Astrocyte (in vitro differentiated cells and primary cell): ENCODE measurements at regions not wholly inside any gene's neighbourhood (a gene's known extent, or its start where the extent isn't known, plus 50 kb on each side); places are given as distances from the start of the nearest gene placed in this dataset.

Experiments used
- DNase-seq: peaks from one replicate; pipeline ENCODE4 v3.0.0-alpha.2; 2010; ENCODE audit warnings: low read depth
- FAIRE-seq: peaks from 2 replicates; lab custom pipeline; 2011; peaks lifted over from hg19 to GRCh38; lab: Jason Lieb, UNC
- H2AFZ ChIP-seq: 2 replicates; pipeline ENCODE4 v1.6.0; 2012; ENCODE audit warnings: low read depth, low read length, inconsistent platforms
- H3K27ac ChIP-seq: 2 replicates; pipeline ENCODE4 v1.5.1; 2011; ENCODE audit warnings: low read depth, low read length, inconsistent platforms
- H3K27me3 ChIP-seq: 2 replicates; pipeline ENCODE4 v1.6.0; 2011; ENCODE audit warnings: low read length, inconsistent platforms; ENCODE audit not compliant: insufficient read depth
- H3K36me3 ChIP-seq: 2 replicates; pipeline ENCODE4 v1.5.1; 2011; ENCODE audit warnings: low read length, inconsistent platforms; ENCODE audit not compliant: insufficient read depth
- H3K4me1 ChIP-seq: 2 replicates; pipeline ENCODE4 v1.5.1; 2011; ENCODE audit warnings: low read length, inconsistent platforms; ENCODE audit not compliant: insufficient read depth
- H3K4me2 ChIP-seq: 2 replicates; pipeline ENCODE4 v1.6.0; 2012; ENCODE audit warnings: low read length, inconsistent platforms
- H3K4me3 ChIP-seq: 2 replicates; pipeline ENCODE4 v1.5.1; 2011; ENCODE audit warnings: low read depth, mild to moderate bottlenecking, low read length, inconsistent platforms; ENCODE audit not compliant: insufficient read depth
- H3K79me2 ChIP-seq: 2 replicates; pipeline ENCODE4 v1.6.0; 2012; ENCODE audit warnings: mild to moderate bottlenecking, low read length, inconsistent platforms; ENCODE audit not compliant: insufficient read depth
- H3K9ac ChIP-seq: 2 replicates; pipeline ENCODE4 v1.6.0; 2012; ENCODE audit warnings: mild to moderate bottlenecking, low read length, inconsistent platforms
- H3K9me3 ChIP-seq: 2 replicates; pipeline ENCODE4 v1.5.1; 2012; ENCODE audit warnings: low read depth, mild to moderate bottlenecking, low read length, inconsistent platforms; ENCODE audit not compliant: insufficient read depth
- H4K20me1 ChIP-seq: 2 replicates; pipeline ENCODE4 v1.6.0; 2012; ENCODE audit warnings: low read length, inconsistent platforms; ENCODE audit not compliant: insufficient read depth
- H3K27ac Mint-ChIP-seq: one replicate; pipeline ENCODE4 v1.8.0; 2021; ENCODE audit warnings: mild to moderate bottlenecking, mixed read lengths; ENCODE audit not compliant: unreplicated experiment
- H3K27me3 Mint-ChIP-seq: one replicate; pipeline ENCODE4 v1.8.0; 2021; ENCODE audit warnings: low read depth, mixed read lengths; ENCODE audit not compliant: unreplicated experiment
- H3K36me3 Mint-ChIP-seq: one replicate; pipeline ENCODE4 v1.8.0; 2021; ENCODE audit warnings: low read depth, mixed read lengths; ENCODE audit not compliant: unreplicated experiment
- H3K4me1 Mint-ChIP-seq: one replicate; pipeline ENCODE4 v1.8.0; 2021; ENCODE audit warnings: low read depth, mixed read lengths; ENCODE audit not compliant: unreplicated experiment
- H3K4me3 Mint-ChIP-seq: one replicate; pipeline ENCODE4 v1.8.0; 2021; ENCODE audit warnings: mild to moderate bottlenecking, moderate library complexity, mixed read lengths; ENCODE audit not compliant: unreplicated experiment
- H3K9me3 Mint-ChIP-seq: one replicate; pipeline ENCODE4 v1.8.0; 2021; ENCODE audit warnings: mild to moderate bottlenecking, mixed read lengths; ENCODE audit not compliant: unreplicated experiment
- EZH2 ChIP-seq: IDR thresholded peaks from 2 replicates; pipeline ENCODE4 v1.6.1; 2012; ENCODE audit warnings: mild to moderate bottlenecking, low read length, inconsistent platforms; ENCODE audit not compliant: insufficient read depth
- TF ChIP-seq, protein P1 (sequence below): IDR thresholded peaks from 2 replicates; pipeline ENCODE4 v1.5.1; 2011; ENCODE audit warnings: low read depth, mild to moderate bottlenecking, inconsistent platforms, low read length, moderate library complexity; ENCODE audit not compliant: insufficient read depth

DNA sequence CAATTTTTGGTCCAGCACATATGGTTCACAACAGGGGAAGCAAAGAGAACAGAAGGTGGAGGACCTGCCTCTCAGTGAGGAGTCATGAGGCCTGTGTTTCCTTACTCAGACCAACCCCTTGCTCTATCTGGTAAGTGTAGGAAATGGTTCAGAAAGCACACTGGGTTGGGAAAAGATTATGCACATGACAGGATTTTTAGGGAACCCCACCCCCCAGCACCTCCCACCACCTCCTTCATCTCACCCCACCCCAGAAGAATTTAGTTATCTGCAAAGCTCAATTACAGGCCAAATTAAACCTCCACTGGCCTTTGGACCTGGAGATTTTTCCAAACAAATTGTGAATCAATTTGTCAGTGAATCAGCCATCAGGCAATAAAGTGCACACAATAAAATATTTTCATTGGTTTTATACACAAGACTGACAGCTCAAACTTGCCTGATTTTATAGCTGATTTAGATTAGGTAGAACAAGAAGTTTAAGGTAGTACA, 132.8 kb downstream of the DACT1 start:
- Histone ChIP-seq H3K79me2 (no peaks in the 10 kb centered on the region), H4K20me1 (no peaks in the 10 kb centered on the region), H3K9me3 (no peaks in the 10 kb centered on the region), H3K4me3 (no peak overlapping the region), H3K4me2 (no peak overlapping the region), H3K9ac (no peak overlapping the region), H3K4me1 (no peaks in the 10 kb centered on the region), H3K27me3 (no peaks in the 10 kb centered on the region), H3K27ac (no peak overlapping the region), H3K36me3 (no peaks in the 10 kb centered on the region), H2AFZ (no peak overlapping the region)
- Mint-ChIP-seq H3K9me3 (peaks cover 4% of the 10 kb centered on the region), H3K27ac (no peak overlapping the region), H3K4me3 (no peak overlapping the region), H3K27me3 (peaks cover 9% of the 10 kb centered on the region), H3K4me1 (peaks cover 19% of the 10 kb centered on the region), H3K36me3 (no peaks in the 10 kb centered on the region)
- FAIRE-seq (no peak), DNase-seq (no peak)
- TF ChIP-seq EZH2, result no peak
- TF ChIP-seq, protein P1, sequence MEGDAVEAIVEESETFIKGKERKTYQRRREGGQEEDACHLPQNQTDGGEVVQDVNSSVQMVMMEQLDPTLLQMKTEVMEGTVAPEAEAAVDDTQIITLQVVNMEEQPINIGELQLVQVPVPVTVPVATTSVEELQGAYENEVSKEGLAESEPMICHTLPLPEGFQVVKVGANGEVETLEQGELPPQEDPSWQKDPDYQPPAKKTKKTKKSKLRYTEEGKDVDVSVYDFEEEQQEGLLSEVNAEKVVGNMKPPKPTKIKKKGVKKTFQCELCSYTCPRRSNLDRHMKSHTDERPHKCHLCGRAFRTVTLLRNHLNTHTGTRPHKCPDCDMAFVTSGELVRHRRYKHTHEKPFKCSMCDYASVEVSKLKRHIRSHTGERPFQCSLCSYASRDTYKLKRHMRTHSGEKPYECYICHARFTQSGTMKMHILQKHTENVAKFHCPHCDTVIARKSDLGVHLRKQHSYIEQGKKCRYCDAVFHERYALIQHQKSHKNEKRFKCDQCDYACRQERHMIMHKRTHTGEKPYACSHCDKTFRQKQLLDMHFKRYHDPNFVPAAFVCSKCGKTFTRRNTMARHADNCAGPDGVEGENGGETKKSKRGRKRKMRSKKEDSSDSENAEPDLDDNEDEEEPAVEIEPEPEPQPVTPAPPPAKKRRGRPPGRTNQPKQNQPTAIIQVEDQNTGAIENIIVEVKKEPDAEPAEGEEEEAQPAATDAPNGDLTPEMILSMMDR, result no peak

DNA sequence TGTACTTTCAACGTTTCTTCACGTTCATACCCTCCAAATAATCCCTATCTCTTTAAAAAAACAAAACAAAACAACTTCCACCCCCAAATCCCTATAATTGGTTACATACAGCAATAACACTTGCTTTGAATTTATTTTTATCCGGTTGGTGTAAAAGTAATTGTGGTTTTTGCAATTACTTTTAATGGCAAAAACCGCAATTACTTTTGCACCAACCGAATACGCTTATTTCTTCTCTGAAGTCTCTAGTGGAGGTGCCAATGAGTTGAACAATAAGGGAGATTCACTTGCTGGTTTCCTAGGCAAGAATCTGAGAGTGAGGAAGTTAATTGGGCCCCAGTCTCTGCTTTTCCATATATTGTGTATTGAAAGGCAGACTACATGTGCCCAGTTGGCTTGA, 133.3 kb downstream of the DACT1 start:
- no peak overlapping the region for H3K27ac Mint-ChIP-seq
- H3K27me3 Mint-ChIP-seq, result peaks cover 8% of the 10 kb centered on the region
- TF ChIP-seq, protein P1, result no peak
- no peak for TF ChIP-seq EZH2
- H3K4me1 Mint-ChIP-seq, result peaks cover 19% of the 10 kb centered on the region
- FAIRE-seq (no peak), DNase-seq (no peak)
- H3K9ac ChIP-seq, result no peak overlapping the region
- no peak overlapping the region for H2AFZ ChIP-seq
- no peak overlapping the region for H3K4me2 ChIP-seq
- H3K27me3 ChIP-seq, result no peaks in the 10 kb centered on the region
- H3K4me3 ChIP-seq, result no peak overlapping the region
- no peaks in the 10 kb centered on the region for H3K36me3 ChIP-seq
- H3K4me3 Mint-ChIP-seq, result no peak overlapping the region
- H3K9me3 Mint-ChIP-seq, result peaks cover 4% of the 10 kb centered on the region
- no peak overlapping the region for H3K27ac ChIP-seq
- no peaks in the 10 kb centered on the region for H3K79me2 ChIP-seq
- H3K36me3 Mint-ChIP-seq, result no peaks in the 10 kb centered on the region
- no peaks in the 10 kb centered on the region for H4K20me1 ChIP-seq
- no peaks in the 10 kb centered on the region for H3K4me1 ChIP-seq
- no peaks in the 10 kb centered on the region for H3K9me3 ChIP-seq

DNA sequence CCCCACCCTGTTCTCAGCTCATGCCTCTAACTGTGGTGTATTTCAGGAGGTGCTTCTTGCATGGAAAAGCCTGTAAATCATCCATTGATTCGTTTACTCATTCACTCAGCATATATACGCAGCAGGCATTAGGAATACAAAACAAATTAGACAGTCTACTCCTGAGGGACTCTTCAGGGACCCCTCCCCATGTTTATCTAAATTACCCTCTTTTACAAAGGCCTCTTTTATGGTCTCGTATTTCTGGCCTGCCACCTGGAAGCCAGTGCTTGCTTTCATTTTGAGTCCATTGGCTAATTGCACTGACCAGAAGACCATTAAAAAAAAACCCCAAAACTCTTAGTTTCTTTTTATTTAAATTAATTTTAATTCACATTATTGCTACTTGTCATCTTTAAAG, 134.4 kb downstream of the DACT1 start:
- DNase-seq (no peak), FAIRE-seq (no peak)
- H3K4me1 ChIP-seq, result no peaks in the 10 kb centered on the region
- no peak overlapping the region for H3K9ac ChIP-seq
- H2AFZ ChIP-seq, result no peak overlapping the region
- no peaks in the 10 kb centered on the region for H4K20me1 ChIP-seq
- H3K27ac ChIP-seq, result no peak overlapping the region
- Mint-ChIP-seq H3K36me3 (no peaks in the 10 kb centered on the region), H3K4me3 (no peak overlapping the region), H3K27me3 (peaks cover 5% of the 10 kb centered on the region), H3K27ac (no peak overlapping the region), H3K4me1 (peaks cover 19% of the 10 kb centered on the region), H3K9me3 (peaks cover 4% of the 10 kb centered on the region)
- no peaks in the 10 kb centered on the region for H3K9me3 ChIP-seq
- no peaks in the 10 kb centered on the region for H3K27me3 ChIP-seq
- no peak overlapping the region for H3K4me3 ChIP-seq
- no peaks in the 10 kb centered on the region for H3K36me3 ChIP-seq
- no peak overlapping the region for H3K4me2 ChIP-seq
- H3K79me2 ChIP-seq, result no peaks in the 10 kb centered on the region
- no peak for TF ChIP-seq EZH2
- TF ChIP-seq, protein P1, result no peak
